A673 (cell line): ENCODE measurements at regions not wholly inside any gene's neighbourhood (a gene's known extent, or its start where the extent isn't known, plus 50 kb on each side); places are given as distances from the start of the nearest gene placed in this dataset.
"Not testable (repeated sequence)": the region's sequence is repeated elsewhere in the genome, so short reads cannot be mapped to it uniquely, and the experiment has no call there.

Experiments
- BruUV-seq: library from RNA; stranded (reverse); fragments of 400-500 nt; replicated peaks from 2 replicates; lab custom pipeline; 2021; lab: Mats Ljungman, UMichigan
- CTCF ChIA-PET: fragments of 300-600 bp; sonication (Branson Sonifier 250); formaldehyde crosslinking; loops from one replicate; lab custom pipeline; 2022; ENCODE audit warnings: antibody characterized with exemption; lab: Charles Lee
- POLR2A ChIA-PET: fragments of 300-600 bp; sonication (Branson Sonifier 250); formaldehyde crosslinking; loops from one replicate; lab custom pipeline; 2022; ENCODE audit warnings: antibody characterized with exemption; ENCODE audit not compliant: low non-redundant PET; lab: Charles Lee
- DNase-seq: peaks from one replicate; pipeline ENCODE4 v3.0.0-alpha.2; 2015; ENCODE audit warnings: low spot score
- H3K27ac ChIP-seq: fragments of 200-600 bp; sonication (generic); 2 replicates; pipeline ENCODE4 v1.5.1; 2016; ENCODE audit warnings: mixed run types, low read depth, mild to moderate bottlenecking, mixed read lengths, antibody characterized with exemption, low read length; ENCODE audit not compliant: poor library complexity, severe bottlenecking
- H3K27me3 ChIP-seq: fragments of 200-600 bp; sonication (generic); replicated peaks from 2 replicates; pipeline ENCODE4 v1.6.1; 2017; ENCODE audit warnings: mixed run types, low read depth, mild to moderate bottlenecking, mixed read lengths, antibody characterized with exemption, low read length; ENCODE audit not compliant: insufficient read depth, poor library complexity
- H3K36me3 ChIP-seq: fragments of 200-600 bp; sonication (generic); 2 replicates; pipeline ENCODE4 v1.6.1; 2016; ENCODE audit warnings: mixed run types, mild to moderate bottlenecking, mixed read lengths, antibody characterized with exemption, low read length; ENCODE audit not compliant: insufficient read depth, poor library complexity, severe bottlenecking
- H3K4me1 ChIP-seq: fragments of 200-600 bp; sonication (generic); 2 replicates; pipeline ENCODE4 v1.6.1; 2017; ENCODE audit warnings: mixed run types, mild to moderate bottlenecking, mixed read lengths, antibody characterized with exemption, low read length; ENCODE audit not compliant: insufficient read depth, poor library complexity, severe bottlenecking
- H3K4me3 ChIP-seq: fragments of 200-600 bp; sonication (generic); 2 replicates; pipeline ENCODE4 v1.5.1; 2016; ENCODE audit warnings: low read depth, mixed run types, mild to moderate bottlenecking, mixed read lengths, low read length; ENCODE audit not compliant: poor library complexity, severe bottlenecking
- H3K9me3 ChIP-seq: fragments of 200-600 bp; sonication (generic); 2 replicates; pipeline ENCODE4 v1.6.1; 2016; ENCODE audit warnings: mixed run types, low read depth, mild to moderate bottlenecking, mixed read lengths, antibody characterized with exemption, low read length; ENCODE audit not compliant: poor library complexity, severe bottlenecking
- EZH2 ChIP-seq: fragments of 200-600 bp; sonication (generic); IDR thresholded peaks from 2 replicates; pipeline ENCODE4 v1.6.1; 2017; ENCODE audit warnings: borderline replicate concordance, low read depth, mild to moderate bottlenecking, mixed read lengths, antibody characterized with exemption, low read length; ENCODE audit not compliant: poor library complexity, severe bottlenecking
- intact Hi-C: fragments of 100-400 bp; cut with micrococcal nuclease; formaldehyde crosslinking; loops from one replicate; pipeline ENCODE4 v1.10.0; 2022; ENCODE audit not compliant: unreplicated experiment
- TF ChIP-seq, protein P1 (sequence below): fragments of 300-800, 200-600 bp; sonication (generic); conservative IDR thresholded peaks from 2 replicates; pipeline ENCODE4 v1.5.1; 2017; ENCODE audit warnings: low read depth, mild to moderate bottlenecking, antibody characterized with exemption, low read length, moderate library complexity, mixed read lengths

DNA sequence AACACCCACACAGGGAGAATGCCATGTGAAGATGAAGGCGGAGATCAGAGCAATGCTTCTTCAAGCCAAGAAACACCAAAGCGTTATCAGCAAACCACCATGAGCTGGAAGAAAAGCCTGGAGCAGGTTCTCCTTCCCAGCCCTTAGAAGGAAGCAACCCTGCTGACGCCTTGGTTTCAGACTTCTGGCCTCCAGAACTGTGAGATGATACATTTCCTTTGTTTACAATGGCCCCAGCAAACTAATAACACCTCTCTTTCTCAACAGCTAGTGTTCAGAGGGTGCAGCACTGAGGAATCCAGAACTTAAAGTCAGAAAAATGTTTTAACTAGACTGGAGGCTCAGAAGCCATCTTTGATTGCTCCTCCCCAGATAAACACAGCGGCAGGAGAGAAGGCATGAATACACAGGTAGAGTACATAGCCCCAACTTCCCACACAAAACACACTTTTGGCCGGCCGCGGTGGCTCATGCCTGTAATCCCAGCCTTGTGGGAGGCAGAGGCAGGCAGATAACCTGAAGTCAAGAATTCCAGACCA, 132.4 kb upstream of the LPP start:
- TF ChIP-seq, protein P1, sequence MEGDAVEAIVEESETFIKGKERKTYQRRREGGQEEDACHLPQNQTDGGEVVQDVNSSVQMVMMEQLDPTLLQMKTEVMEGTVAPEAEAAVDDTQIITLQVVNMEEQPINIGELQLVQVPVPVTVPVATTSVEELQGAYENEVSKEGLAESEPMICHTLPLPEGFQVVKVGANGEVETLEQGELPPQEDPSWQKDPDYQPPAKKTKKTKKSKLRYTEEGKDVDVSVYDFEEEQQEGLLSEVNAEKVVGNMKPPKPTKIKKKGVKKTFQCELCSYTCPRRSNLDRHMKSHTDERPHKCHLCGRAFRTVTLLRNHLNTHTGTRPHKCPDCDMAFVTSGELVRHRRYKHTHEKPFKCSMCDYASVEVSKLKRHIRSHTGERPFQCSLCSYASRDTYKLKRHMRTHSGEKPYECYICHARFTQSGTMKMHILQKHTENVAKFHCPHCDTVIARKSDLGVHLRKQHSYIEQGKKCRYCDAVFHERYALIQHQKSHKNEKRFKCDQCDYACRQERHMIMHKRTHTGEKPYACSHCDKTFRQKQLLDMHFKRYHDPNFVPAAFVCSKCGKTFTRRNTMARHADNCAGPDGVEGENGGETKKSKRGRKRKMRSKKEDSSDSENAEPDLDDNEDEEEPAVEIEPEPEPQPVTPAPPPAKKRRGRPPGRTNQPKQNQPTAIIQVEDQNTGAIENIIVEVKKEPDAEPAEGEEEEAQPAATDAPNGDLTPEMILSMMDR, result no peak
- no peak for TF ChIP-seq EZH2
- H3K27ac ChIP-seq, result no peak overlapping the region
- no peaks in the 10 kb centered on the region for H3K27me3 ChIP-seq
- no peaks in the 10 kb centered on the region for H3K9me3 ChIP-seq
- no peak overlapping the region for H3K4me3 ChIP-seq
- H3K36me3 ChIP-seq, result no peaks in the 10 kb centered on the region
- BruUV-seq, result no TSS peak
- CTCF ChIA-PET, result no interaction called here
- intact Hi-C loops, result no loop called here
- no peak for DNase-seq
- no peaks in the 10 kb centered on the region for H3K4me1 ChIP-seq
- POLR2A ChIA-PET, result no interaction called here

DNA sequence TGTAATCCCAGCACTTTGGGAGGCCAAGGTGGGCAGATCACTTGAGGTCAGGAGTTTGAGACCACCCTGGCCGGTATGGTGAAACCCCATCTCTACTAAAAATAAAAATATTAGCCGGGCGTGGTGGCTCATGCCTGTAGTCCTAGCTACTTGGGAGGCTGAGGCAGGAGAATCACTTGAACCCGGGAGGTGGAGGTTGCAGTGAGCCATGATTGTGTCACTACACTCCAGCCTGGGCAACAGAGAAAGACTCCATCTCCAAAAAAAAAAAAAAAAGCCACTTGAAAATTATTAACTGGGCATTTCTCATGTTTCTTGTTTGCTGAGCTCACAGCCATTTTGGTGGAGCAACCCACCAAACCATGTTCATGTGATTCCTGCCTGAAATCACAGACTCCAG, 131.1 kb upstream of the LPP start:
- intact Hi-C loops, H3K4me3 ChIP-seq, H3K36me3 ChIP-seq, H3K27ac ChIP-seq, H3K27me3 ChIP-seq, POLR2A ChIA-PET, DNase-seq, H3K9me3 ChIP-seq, BruUV-seq, H3K4me1 ChIP-seq, CTCF ChIA-PET: not testable (repeated sequence)

DNA sequence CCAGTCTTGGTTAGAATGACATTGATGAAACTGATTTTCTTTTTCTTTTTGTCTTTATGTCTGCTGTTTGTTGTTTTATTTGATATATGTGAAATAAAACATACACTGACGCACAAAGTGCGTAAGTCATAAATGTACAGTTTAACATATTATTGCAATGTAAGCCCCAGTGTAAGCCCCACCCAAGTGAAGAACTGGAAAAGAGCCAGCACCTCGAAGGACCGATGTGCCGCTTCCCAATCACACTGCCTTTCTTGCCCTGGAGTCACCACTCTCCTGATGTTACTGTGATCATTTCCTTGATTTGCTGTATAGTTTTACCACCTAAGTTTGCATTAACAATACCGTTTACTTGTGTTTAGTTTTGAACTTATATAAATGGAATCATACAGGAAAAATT, 128.4 kb upstream of the LPP start:
- no peak overlapping the region for H3K4me3 ChIP-seq
- H3K27ac ChIP-seq, result no peak overlapping the region
- CTCF ChIA-PET, result no interaction called here
- intact Hi-C loops, result no loop called here
- DNase-seq, result no peak
- TF ChIP-seq, protein P1, result no peak
- TF ChIP-seq EZH2, result no peak
- H3K36me3 ChIP-seq, result no peaks in the 10 kb centered on the region
- H3K4me1 ChIP-seq, result no peaks in the 10 kb centered on the region
- no TSS peak for BruUV-seq
- POLR2A ChIA-PET, result interaction anchor here (0.6 kb wide), 1 partner anchor 1572 kb away, joined by 3 read pairs; no protein-coding TSS in a partner anchor
- no peaks in the 10 kb centered on the region for H3K27me3 ChIP-seq
- no peaks in the 10 kb centered on the region for H3K9me3 ChIP-seq

DNA sequence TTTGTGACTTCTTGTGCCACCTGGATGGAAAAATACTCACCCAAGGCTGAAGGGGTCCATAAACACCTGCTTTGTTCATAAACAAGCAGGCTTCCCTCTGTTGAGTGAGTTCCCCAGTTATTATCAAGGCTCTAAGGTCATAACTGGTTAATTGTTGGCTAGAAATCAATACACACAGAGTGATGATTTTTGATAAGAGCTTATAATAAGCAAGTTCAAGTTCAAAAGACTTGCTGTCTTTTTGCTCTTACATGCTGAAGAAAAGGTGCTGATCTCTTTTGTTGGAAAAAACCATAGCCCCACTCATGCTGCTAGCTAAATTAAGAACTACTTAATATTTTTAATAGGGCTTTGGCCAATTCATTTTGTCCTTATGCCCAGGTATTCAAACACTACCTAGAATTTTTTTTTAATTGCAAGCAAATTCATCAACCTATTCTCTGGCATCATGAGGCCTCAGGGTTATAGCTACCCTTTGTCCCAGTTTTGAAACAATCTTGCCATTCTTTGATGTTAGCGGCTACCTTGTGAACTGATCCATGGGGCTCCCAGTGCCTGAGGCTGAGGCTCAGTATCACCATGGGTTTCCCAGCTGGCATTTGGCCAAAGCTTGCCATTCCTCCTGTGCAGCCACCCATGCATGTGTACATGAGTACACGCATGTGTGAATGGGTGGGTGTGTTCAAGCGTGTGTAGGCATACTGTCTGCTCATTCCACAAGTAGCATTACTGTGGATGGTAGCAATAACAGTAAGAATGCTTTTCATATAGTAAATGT, 127.6 kb upstream of the LPP start:
- H3K36me3 ChIP-seq, result no peaks in the 10 kb centered on the region
- H3K9me3 ChIP-seq, result no peaks in the 10 kb centered on the region
- intact Hi-C loops, result no loop called here
- TF ChIP-seq, protein P1, result no peak
- no peak for TF ChIP-seq EZH2
- ChIA-PET POLR2A (interaction anchor here (0.6 kb wide), 1 partner anchor 1571 kb away, joined by 3 read pairs; no protein-coding TSS in a partner anchor), CTCF (no interaction called here)
- no peak for DNase-seq
- H3K27ac ChIP-seq, result no peak overlapping the region
- H3K27me3 ChIP-seq, result no peaks in the 10 kb centered on the region
- no peak overlapping the region for H3K4me3 ChIP-seq
- BruUV-seq, result no TSS peak
- no peaks in the 10 kb centered on the region for H3K4me1 ChIP-seq
